Testis (tissue), 2 donors: ENCODE measurements at regions not wholly inside any gene's neighbourhood (a gene's known extent, or its start where the extent isn't known, plus 50 kb on each side); places are given as distances from the start of the nearest gene placed in this dataset.
"Not testable (repeated sequence)": the region's sequence is repeated elsewhere in the genome, so short reads cannot be mapped to it uniquely, and the experiment has no call there.

ENCODE experiments used
- DNase-seq: peaks from one replicate; pipeline ENCODE4 v3.0.0-alpha.2; 2019
- H3K27ac ChIP-seq, 2 donors: fragments of 200-600 bp; sonication (generic); one replicate each; pipeline ENCODE4 v1.5.1; 2019
- H3K27me3 ChIP-seq: fragments of 200-600 bp; sonication (generic); one replicate; pipeline ENCODE4 v1.5.1; 2019
- H3K36me3 ChIP-seq: fragments of 200-600 bp; sonication (generic); one replicate; pipeline ENCODE4 v1.5.1; 2017; ENCODE audit warnings: low read depth; ENCODE audit errors: missing control alignments
- H3K4me1 ChIP-seq: fragments of 200-600 bp; sonication (generic); one replicate; pipeline ENCODE4 v1.5.1; 2019
- H3K4me3 ChIP-seq, 2 donors: fragments of 200-600 bp; sonication (generic); one replicate each; pipeline ENCODE4 v1.5.1; 2017 to 2019
- H3K9me3 ChIP-seq: fragments of 200-600 bp; sonication (generic); one replicate; pipeline ENCODE4 v1.5.1; 2017
- CTCF ChIP-seq, 3 experiments: fragments of 450-650 bp in 2 of 3; fragments of 200-600 bp in 1 of 3; sonication (generic) in 1 of 3; IDR thresholded peaks; one replicate each; pipeline ENCODE4 v1.5.1; 2016 to 2019; ENCODE audit warnings: antibody characterized with exemption in 3 of 3, mild to moderate bottlenecking in 2 of 3, moderate library complexity in 1 of 3
- POLR2A ChIP-seq: fragments of 450-650 bp; IDR thresholded peaks from one replicate; pipeline ENCODE4 v1.6.1; 2017; ENCODE audit warnings: antibody characterized with exemption, mild to moderate bottlenecking, moderate library complexity
- WGBS, 2 donors: methylation state at CpG; one replicate each; pipeline ENCODE4 v1.1.5; 2018; 5-methylcytosine and 5-hydroxymethylcytosine counted together
- intact Hi-C: fragments of 100-400 bp; cut with DNase I; formaldehyde crosslinking; loops from one replicate; pipeline ENCODE4 v1.15.1; 2023; ENCODE audit warnings: low total_unique reads

GRCh38 chr15:84108728-84109127 is 126.8 kb upstream of the GOLGA6L4 start:
- H3K4me3 ChIP-seq, result no peak overlapping the region
- no peaks in the 10 kb centered on the region for H3K4me1 ChIP-seq
- H3K27me3 ChIP-seq, result no peaks in the 10 kb centered on the region
- TF ChIP-seq POLR2A, result no peak
- TF ChIP-seq CTCF (IDR thresholded peaks at IDR 0.05), result no peak
- no peaks in the 10 kb centered on the region for H3K9me3 ChIP-seq
- no peak for DNase-seq
- no peaks in the 10 kb centered on the region for H3K36me3 ChIP-seq
- H3K27ac ChIP-seq, result no peak overlapping the region
- WGBS, 2 donors, result 82 to 93% methylated on average over 2 of the region's 2 CpGs
- intact Hi-C loops, result no loop called here

- intact Hi-C loops, result no loop called here
- no peaks in the 10 kb centered on the region for H3K27me3 ChIP-seq
- no peak overlapping the region for H3K4me3 ChIP-seq
- no peak overlapping the region for H3K27ac ChIP-seq
- no peaks in the 10 kb centered on the region for H3K4me1 ChIP-seq
- no peaks in the 10 kb centered on the region for H3K36me3 ChIP-seq
- DNase-seq, result no peak
- 67 to 75% methylated on average over 2 of the region's 2 CpGs for WGBS, 2 donors
- no peak for TF ChIP-seq CTCF (IDR thresholded peaks at IDR 0.05)
- no peak for TF ChIP-seq POLR2A
- no peaks in the 10 kb centered on the region for H3K9me3 ChIP-seq
Measured at GRCh38 chr15:84111575-84111974, 124.0 kb upstream of the GOLGA6L4 start.

GRCh38 chr15:84112025-84112424 is 123.5 kb upstream of the GOLGA6L4 start:
- Histone ChIP-seq H3K4me3 (no peak overlapping the region), H3K27me3 (no peaks in the 10 kb centered on the region), H3K9me3 (no peaks in the 10 kb centered on the region), H3K27ac (no peak overlapping the region), H3K36me3 (no peaks in the 10 kb centered on the region), H3K4me1 (no peaks in the 10 kb centered on the region)
- no peak for TF ChIP-seq POLR2A
- TF ChIP-seq CTCF (IDR thresholded peaks at IDR 0.05), result no peak
- intact Hi-C loops, result no loop called here
- no peak for DNase-seq

- Histone ChIP-seq H3K4me1 (no peaks in the 10 kb centered on the region), H3K27me3 (no peaks in the 10 kb centered on the region), H3K27ac (no peak overlapping the region), H3K4me3 (no peak overlapping the region), H3K36me3 (no peaks in the 10 kb centered on the region), H3K9me3 (no peaks in the 10 kb centered on the region)
- no peak for DNase-seq
- 91 to 97% methylated on average over 5 of the region's 5 CpGs for WGBS, 2 donors
- intact Hi-C loops, result no loop called here
- TF ChIP-seq CTCF (IDR thresholded peaks at IDR 0.05) (no peak), POLR2A (no peak)
Measured at GRCh38 chr15:84113919-84114318, 121.7 kb upstream of the GOLGA6L4 start.

- H3K4me1 ChIP-seq, H3K27ac ChIP-seq, H3K4me3 ChIP-seq, intact Hi-C loops, H3K9me3 ChIP-seq, H3K27me3 ChIP-seq, DNase-seq, H3K36me3 ChIP-seq: not testable (repeated sequence)
- 95 to 98% methylated on average over 7 of the region's 7 CpGs for WGBS, 2 donors
Measured at GRCh38 chr15:84114680-84115079, 120.9 kb upstream of the GOLGA6L4 start.

- H3K9me3 ChIP-seq, H3K4me3 ChIP-seq, intact Hi-C loops, H3K27ac ChIP-seq, H3K4me1 ChIP-seq, H3K27me3 ChIP-seq, DNase-seq, H3K36me3 ChIP-seq: not testable (repeated sequence)
- 73 to 74% methylated on average over 1 of the region's 1 CpG for WGBS, 2 donors
Measured at GRCh38 chr15:84119351-84119750, 116.2 kb upstream of the GOLGA6L4 start.

GRCh38 chr15:84120903-84121302 is 114.7 kb upstream of the GOLGA6L4 start:
- WGBS, 2 donors, result 60 to 70% methylated on average over 4 of the region's 4 CpGs
- intact Hi-C loops, DNase-seq: not testable (repeated sequence)

GRCh38 chr15:84128706-84129105 is 106.9 kb upstream of the GOLGA6L4 start:
- WGBS, 2 donors, result 89 to 93% methylated on average over 2 of the region's 2 CpGs

More at GRCh38 chr15:84120903-84121302, 114.7 kb upstream of the GOLGA6L4 start:
- not testable (repeated sequence) for H3K27ac ChIP-seq, H3K27me3 ChIP-seq, H3K36me3 ChIP-seq, H3K4me3 ChIP-seq, H3K4me1 ChIP-seq, H3K9me3 ChIP-seq

More at GRCh38 chr15:84128706-84129105, 106.9 kb upstream of the GOLGA6L4 start:
- DNase-seq, H3K9me3 ChIP-seq, H3K4me1 ChIP-seq, intact Hi-C loops, H3K27ac ChIP-seq, H3K36me3 ChIP-seq, H3K4me3 ChIP-seq, H3K27me3 ChIP-seq: not testable (repeated sequence)
